ENCODE measurements at regions not wholly inside any gene's neighbourhood (a gene's known extent, or its start where the extent isn't known, plus 50 kb on each side); places are given as distances from the start of the nearest gene placed in this dataset.

DNA sequence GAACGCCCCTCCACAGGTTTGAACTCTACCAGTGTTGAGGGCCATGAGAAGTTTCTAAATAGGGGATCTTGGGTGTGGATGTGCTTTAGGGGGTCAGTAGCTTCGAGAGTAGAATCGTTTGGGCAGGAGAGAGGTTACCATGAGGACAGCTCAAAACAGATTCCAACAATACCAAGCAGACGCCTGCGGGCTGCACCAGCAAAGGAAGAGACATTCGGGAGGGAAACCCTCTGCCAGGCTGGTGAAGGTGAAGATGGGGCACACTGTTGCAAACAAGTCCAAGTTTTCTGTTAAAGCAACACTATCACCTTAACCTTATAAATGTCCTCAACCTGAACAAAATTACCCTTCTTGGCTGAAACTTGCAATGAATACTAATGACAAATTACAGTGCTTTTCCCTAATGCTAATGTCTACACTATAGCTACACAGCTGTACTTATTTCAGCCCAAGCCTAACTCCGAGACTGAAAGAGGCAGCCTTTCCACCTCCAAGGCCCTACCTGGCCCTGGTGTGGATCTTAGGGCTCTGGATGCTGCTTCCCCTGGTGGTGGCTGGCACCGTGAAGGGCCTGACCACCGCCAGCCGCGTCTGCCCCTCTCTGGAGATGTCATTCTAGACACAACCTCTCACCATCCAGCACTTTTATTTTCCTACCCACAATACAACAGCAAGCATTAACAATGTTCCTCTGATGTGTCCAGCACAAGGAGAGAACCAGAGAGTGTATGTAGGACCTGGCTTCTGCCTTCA, 80.1 kb downstream of the DLL1 start:
- H3K9me3 Mint-ChIP-seq = no peaks in the 10 kb centered on the region
- H3K27ac Mint-ChIP-seq = no peak overlapping the region
- H3K36me3 Mint-ChIP-seq = no peaks in the 10 kb centered on the region
- H3K4me3 Mint-ChIP-seq = no peak overlapping the region
- TF ChIP-seq, protein P1, sequence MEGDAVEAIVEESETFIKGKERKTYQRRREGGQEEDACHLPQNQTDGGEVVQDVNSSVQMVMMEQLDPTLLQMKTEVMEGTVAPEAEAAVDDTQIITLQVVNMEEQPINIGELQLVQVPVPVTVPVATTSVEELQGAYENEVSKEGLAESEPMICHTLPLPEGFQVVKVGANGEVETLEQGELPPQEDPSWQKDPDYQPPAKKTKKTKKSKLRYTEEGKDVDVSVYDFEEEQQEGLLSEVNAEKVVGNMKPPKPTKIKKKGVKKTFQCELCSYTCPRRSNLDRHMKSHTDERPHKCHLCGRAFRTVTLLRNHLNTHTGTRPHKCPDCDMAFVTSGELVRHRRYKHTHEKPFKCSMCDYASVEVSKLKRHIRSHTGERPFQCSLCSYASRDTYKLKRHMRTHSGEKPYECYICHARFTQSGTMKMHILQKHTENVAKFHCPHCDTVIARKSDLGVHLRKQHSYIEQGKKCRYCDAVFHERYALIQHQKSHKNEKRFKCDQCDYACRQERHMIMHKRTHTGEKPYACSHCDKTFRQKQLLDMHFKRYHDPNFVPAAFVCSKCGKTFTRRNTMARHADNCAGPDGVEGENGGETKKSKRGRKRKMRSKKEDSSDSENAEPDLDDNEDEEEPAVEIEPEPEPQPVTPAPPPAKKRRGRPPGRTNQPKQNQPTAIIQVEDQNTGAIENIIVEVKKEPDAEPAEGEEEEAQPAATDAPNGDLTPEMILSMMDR (IDR thresholded peaks at IDR 0.05; ENCODE audit: unreplicated experiment) = no peak
- H3K4me1 Mint-ChIP-seq = no peaks in the 10 kb centered on the region
- peak in 1 of 2 experiments; percentile 30 for DNase-seq (ENCODE audit: low spot score in 2 of 2, unreplicated experiment in 2 of 2)
- peaks cover 8% of the 10 kb centered on the region for H3K27me3 Mint-ChIP-seq (ENCODE audit: low read depth)

DNA sequence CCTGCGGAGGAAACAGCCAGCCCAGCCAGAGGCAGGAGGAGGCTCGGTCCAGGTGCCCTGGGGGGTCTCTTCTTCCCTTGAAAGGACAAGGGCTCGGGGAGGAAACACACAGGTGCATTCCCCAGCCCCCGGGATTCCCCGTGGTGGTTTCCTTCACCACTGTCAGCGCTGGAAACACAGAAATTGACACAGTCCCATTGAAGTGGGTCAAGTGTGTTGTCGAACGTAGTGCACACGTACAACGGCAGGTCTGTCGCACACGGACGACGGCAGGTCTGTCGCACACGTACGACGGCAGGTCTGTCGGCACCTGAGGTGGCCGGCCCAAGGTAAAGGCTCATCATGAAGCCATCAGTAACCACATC, 80.9 kb downstream of the DLL1 start:
- Mint-ChIP-seq H3K27me3 (ENCODE audit: low read depth) (peaks cover 8% of the 10 kb centered on the region), H3K4me3 (no peak overlapping the region), H3K4me1 (no peaks in the 10 kb centered on the region), H3K27ac (no peak overlapping the region), H3K36me3 (no peaks in the 10 kb centered on the region), H3K9me3 (no peaks in the 10 kb centered on the region)
- TF ChIP-seq, protein P1 (IDR thresholded peaks at IDR 0.05; ENCODE audit: unreplicated experiment) = no peak
- peak in 1 of 2 experiments; percentile 34 for DNase-seq (ENCODE audit: low spot score in 2 of 2, unreplicated experiment in 2 of 2)

DNA sequence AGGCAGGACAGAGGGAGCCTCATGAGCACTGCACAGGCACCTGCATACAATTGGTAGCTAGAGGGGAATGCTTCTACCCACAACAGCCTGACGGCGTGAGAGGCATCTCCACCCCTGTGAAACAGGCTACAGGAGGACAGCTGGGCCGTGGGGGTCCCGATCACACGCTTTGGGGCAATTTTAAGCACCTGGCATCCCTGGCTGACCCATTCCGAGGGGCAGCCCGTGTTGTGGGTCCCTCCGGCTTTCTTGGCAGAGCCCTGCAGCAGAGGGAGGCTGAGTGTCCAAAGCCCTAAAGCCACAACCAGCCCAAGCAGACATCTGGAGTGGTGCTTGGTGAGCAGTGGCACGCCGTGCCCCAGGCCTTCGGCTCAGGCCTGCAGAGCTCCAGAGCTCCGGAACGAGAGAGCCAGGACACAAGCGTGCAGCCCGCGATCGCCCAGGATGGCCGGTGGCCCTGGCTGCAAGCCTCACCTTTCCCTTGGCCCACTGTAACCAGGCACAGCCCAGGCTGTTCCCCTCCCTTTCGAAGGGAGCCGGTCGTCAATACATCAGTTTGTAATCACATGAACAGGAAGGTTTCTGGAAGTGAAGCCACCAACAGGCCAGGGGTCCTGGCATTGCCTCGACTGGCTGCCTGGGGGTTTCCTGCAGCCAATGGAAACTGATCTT, 81.4 kb downstream of the DLL1 start:
- Mint-ChIP-seq H3K4me1 (no peaks in the 10 kb centered on the region), H3K27ac (no peak overlapping the region), H3K4me3 (no peak overlapping the region), H3K9me3 (no peaks in the 10 kb centered on the region), H3K27me3 (ENCODE audit: low read depth) (peaks cover 8% of the 10 kb centered on the region), H3K36me3 (no peaks in the 10 kb centered on the region)
- DNase-seq (ENCODE audit: low spot score in 2 of 2, unreplicated experiment in 2 of 2) = peak in 1 of 2 experiments; percentile 36
- TF ChIP-seq, protein P1 (IDR thresholded peaks at IDR 0.05; ENCODE audit: unreplicated experiment) = no peak

DNA sequence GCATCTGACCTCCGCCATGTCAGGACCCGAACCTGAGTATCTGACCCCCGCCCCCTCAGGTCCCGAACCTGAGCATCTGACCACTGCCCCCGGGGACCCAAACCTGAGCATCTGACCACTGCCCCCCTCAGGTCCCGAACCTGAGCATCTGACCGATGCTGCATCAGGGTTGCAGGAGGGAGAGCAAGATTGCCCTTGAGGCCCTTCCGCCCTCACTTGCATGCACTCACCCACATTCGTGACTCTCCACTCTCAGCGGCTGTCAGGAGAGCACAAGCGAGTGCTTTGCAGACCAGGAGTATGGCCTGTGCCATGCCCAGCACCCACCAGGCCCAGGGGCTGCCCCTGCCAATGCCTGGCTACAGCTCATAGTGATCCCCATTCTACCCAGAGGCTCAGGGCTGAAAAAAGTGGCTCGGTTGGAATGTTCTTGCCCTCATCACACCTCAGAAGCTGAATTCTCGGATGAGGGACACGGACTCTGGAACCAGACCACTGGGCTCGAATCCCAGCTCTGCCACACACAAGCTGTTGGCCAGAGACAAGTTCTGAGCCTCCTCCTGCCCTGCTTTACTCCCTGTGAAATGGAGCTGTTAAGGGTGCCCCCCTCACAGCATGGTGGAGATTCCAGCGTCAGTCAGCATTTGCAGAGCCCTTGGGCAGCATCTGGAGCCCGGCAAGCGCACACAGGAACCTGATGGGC, 82.1 kb downstream of the DLL1 start:
- Mint-ChIP-seq H3K9me3 (no peaks in the 10 kb centered on the region), H3K4me1 (no peaks in the 10 kb centered on the region), H3K36me3 (no peaks in the 10 kb centered on the region), H3K4me3 (no peak overlapping the region), H3K27me3 (ENCODE audit: low read depth) (peaks cover 8% of the 10 kb centered on the region), H3K27ac (no peak overlapping the region)
- TF ChIP-seq, protein P1 (IDR thresholded peaks at IDR 0.05; ENCODE audit: unreplicated experiment) = no peak
- DNase-seq (ENCODE audit: low spot score in 2 of 2, unreplicated experiment in 2 of 2) = peak in 1 of 2 experiments; percentile 22

DNA sequence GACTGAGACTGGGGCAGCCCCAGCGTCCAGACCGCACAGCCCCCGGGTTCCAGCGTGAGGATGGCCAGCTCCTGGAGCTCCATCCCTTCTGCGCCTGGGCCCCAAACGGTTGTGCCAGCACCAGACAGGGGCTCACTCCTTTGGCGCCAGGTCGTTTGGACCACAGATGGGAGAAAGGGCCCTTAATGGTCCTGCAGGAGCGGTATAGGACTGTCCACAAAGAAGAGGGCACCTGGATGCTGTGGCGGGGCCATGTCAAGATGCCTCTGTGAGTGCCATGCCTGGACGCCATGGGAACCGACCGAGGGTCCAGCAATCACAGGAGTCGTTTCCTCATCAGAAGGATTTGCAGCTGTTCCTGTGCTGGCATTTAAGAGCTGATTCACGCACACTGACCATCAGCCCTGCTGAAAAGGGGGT, 82.7 kb downstream of the DLL1 start:
- Mint-ChIP-seq H3K27ac (no peak overlapping the region), H3K27me3 (ENCODE audit: low read depth) (peaks cover 8% of the 10 kb centered on the region), H3K4me3 (no peak overlapping the region), H3K4me1 (peaks cover 1% of the 10 kb centered on the region), H3K36me3 (no peaks in the 10 kb centered on the region), H3K9me3 (peaks cover 2% of the 10 kb centered on the region)
- peak in 1 of 2 experiments; percentile 22 for DNase-seq (ENCODE audit: low spot score in 2 of 2, unreplicated experiment in 2 of 2)
- TF ChIP-seq, protein P1 (IDR thresholded peaks at IDR 0.05; ENCODE audit: unreplicated experiment) = no peak
